ENCODE measurements at regions not wholly inside any gene's neighbourhood (a gene's known extent, or its start where the extent isn't known, plus 50 kb on each side); places are given as distances from the start of the nearest gene placed in this dataset.
"Not testable (repeated sequence)": the region's sequence is repeated elsewhere in the genome, so short reads cannot be mapped to it uniquely, and the experiment has no call there.

DNA sequence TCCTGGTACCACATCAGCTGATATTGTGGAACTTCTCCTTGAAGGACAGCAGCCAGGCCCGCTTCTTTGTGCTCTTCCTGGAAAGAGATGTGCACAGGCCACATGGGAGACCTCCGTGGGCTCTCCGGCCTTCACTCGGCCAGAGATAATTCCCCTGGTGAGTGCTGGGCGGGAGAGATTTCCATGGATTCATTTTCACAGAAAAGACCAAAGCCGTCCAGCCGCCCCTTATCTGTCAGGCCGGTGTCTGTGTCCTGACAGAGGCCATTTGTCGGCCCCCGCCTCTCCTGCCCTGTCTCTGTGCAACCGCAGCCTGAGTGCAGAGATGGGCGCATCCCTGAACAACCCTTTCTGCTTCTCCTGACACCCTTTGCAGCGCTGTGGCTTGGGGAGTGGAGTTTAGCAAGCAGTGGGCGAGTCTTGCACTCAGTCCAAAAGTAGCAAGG lies 197.9 kb downstream of the BANP start:
- TF ChIP-seq, protein P1, sequence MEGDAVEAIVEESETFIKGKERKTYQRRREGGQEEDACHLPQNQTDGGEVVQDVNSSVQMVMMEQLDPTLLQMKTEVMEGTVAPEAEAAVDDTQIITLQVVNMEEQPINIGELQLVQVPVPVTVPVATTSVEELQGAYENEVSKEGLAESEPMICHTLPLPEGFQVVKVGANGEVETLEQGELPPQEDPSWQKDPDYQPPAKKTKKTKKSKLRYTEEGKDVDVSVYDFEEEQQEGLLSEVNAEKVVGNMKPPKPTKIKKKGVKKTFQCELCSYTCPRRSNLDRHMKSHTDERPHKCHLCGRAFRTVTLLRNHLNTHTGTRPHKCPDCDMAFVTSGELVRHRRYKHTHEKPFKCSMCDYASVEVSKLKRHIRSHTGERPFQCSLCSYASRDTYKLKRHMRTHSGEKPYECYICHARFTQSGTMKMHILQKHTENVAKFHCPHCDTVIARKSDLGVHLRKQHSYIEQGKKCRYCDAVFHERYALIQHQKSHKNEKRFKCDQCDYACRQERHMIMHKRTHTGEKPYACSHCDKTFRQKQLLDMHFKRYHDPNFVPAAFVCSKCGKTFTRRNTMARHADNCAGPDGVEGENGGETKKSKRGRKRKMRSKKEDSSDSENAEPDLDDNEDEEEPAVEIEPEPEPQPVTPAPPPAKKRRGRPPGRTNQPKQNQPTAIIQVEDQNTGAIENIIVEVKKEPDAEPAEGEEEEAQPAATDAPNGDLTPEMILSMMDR (IDR thresholded peaks at IDR 0.05; ENCODE audit: insufficient read depth, low read depth, low read length), result not testable (repeated sequence)
- TF ChIP-seq EZH2 (IDR thresholded peaks at IDR 0.05; ENCODE audit: insufficient read depth, low read length), result not testable (repeated sequence)
